H1 (cell line): ENCODE measurements at regions not wholly inside any gene's neighbourhood (a gene's known extent, or its start where the extent isn't known, plus 50 kb on each side); places are given as distances from the start of the nearest gene placed in this dataset.

Experiments used
- CTCF ChIA-PET: fragments of 300-600 bp; sonication (Branson Sonifier 250); formaldehyde crosslinking; loops from one replicate; lab custom pipeline; 2021; ENCODE audit not compliant: partially characterized antibody; lab: Charles Lee
- POLR2A ChIA-PET: fragments of 300-600 bp; sonication (Branson Sonifier 250); formaldehyde crosslinking; loops from one replicate; lab custom pipeline; 2021; ENCODE audit warnings: inconsistent platforms; ENCODE audit not compliant: partially characterized antibody; lab: Charles Lee
- DNase-seq, 2 experiments: peaks; one replicate each; pipeline versions ENCODE4 v3.0.0 to v3.0.0-alpha.2; 2010 to 2022; ENCODE audit warnings: low spot score in 2 of 2, low read depth in 1 of 2, mixed read lengths in 1 of 2
- FAIRE-seq: peaks from 2 replicates; lab custom pipeline; 2011; peaks lifted over from hg19 to GRCh38; lab: Jason Lieb, UNC
- H2AFZ ChIP-seq: 2 replicates; pipeline ENCODE4 v1.8.1; 2012; ENCODE audit warnings: low read length, inconsistent platforms
- H2AK5ac ChIP-seq: 2 replicates; pipeline ENCODE4 v1.6.1; 2013; ENCODE audit warnings: low read depth, low read length
- H2BK120ac ChIP-seq: replicated peaks from 2 replicates; pipeline ENCODE3; 2013; ENCODE audit warnings: low read depth, low read length, inconsistent platforms
- H2BK12ac ChIP-seq: 2 replicates; pipeline ENCODE4 v1.6.1; 2013; ENCODE audit warnings: low read depth, low read length
- H2BK15ac ChIP-seq: 2 replicates; pipeline ENCODE4 v1.6.1; 2013; ENCODE audit warnings: low read length
- H2BK20ac ChIP-seq: 2 replicates; pipeline ENCODE4 v1.6.1; 2013; ENCODE audit warnings: low read length
- H2BK5ac ChIP-seq: 2 replicates; pipeline ENCODE4 v1.6.1; 2013; ENCODE audit warnings: low read depth, low read length
- H3K14ac ChIP-seq: 2 replicates; pipeline ENCODE4 v1.6.1; 2013; ENCODE audit warnings: inconsistent platforms; ENCODE audit not compliant: insufficient read length
- H3K18ac ChIP-seq: 2 replicates; pipeline ENCODE4 v1.6.1; 2013; ENCODE audit warnings: low read length; ENCODE audit errors: extremely low read depth
- H3K23ac ChIP-seq: 2 replicates; pipeline ENCODE4 v1.6.1; 2013; ENCODE audit warnings: inconsistent platforms; ENCODE audit not compliant: insufficient read length
- H3K23me2 ChIP-seq: 2 replicates; pipeline ENCODE4 v1.6.1; 2013; ENCODE audit warnings: low read depth, low read length
- H3K27ac ChIP-seq: 2 replicates; pipeline ENCODE4 v1.6.1; 2011; ENCODE audit warnings: low read depth, low read length, inconsistent platforms
- H3K27me3 ChIP-seq, 4 experiments: replicated peaks in 1 of 4; 1 replicate in 1 of 4; 2 replicates in 3 of 4; pipeline versions ENCODE4 v1.6.1 to v1.8.1; 2011 to 2013; ENCODE audit warnings: low read length in 3 of 4, mild to moderate bottlenecking in 3 of 4, inconsistent platforms in 2 of 4, mixed read lengths in 2 of 4, moderate library complexity in 1 of 4; ENCODE audit not compliant: control insufficient read depth in 3 of 4, insufficient read depth in 3 of 4; ENCODE audit errors: extremely low read depth in 1 of 4
- H3K36me3 ChIP-seq, 4 experiments: 2 replicates each; pipeline versions ENCODE4 v1.6.1 to v1.8.1; 2011 to 2013; ENCODE audit warnings: mild to moderate bottlenecking in 4 of 4, low read length in 3 of 4, moderate library complexity in 2 of 4, control low read depth in 1 of 4, inconsistent platforms in 1 of 4; ENCODE audit not compliant: insufficient read depth in 4 of 4, control insufficient read depth in 2 of 4
- H3K4ac ChIP-seq: replicated peaks from 2 replicates; pipeline ENCODE3; 2013; ENCODE audit warnings: low read length, low read depth, mixed read lengths, inconsistent platforms; ENCODE audit not compliant: insufficient read length
- H3K4me1 ChIP-seq, 4 experiments: replicated peaks in 1 of 4; 1 replicate in 1 of 4; 2 replicates in 3 of 4; pipeline versions ENCODE4 v1.6.1 to v1.8.1; 2011 to 2013; ENCODE audit warnings: low read length in 3 of 4, inconsistent platforms in 2 of 4, mixed read lengths in 1 of 4; ENCODE audit not compliant: insufficient read depth in 4 of 4, control insufficient read depth in 3 of 4
- H3K4me2 ChIP-seq, 2 experiments: 2 replicates each; pipeline versions ENCODE4 v1.6.1 to v1.8.1; 2011 to 2013; ENCODE audit warnings: low read depth in 2 of 2, low read length in 2 of 2, control low read depth in 1 of 2, inconsistent platforms in 1 of 2, mild to moderate bottlenecking in 1 of 2; ENCODE audit not compliant: insufficient read depth in 1 of 2
- H3K4me3 ChIP-seq, 4 experiments: fragments of 200-600, 300-600 bp in 1 of 4; sonication (generic), shearing (Covaris generic), sonication (Bioruptor Twin) in 1 of 4; 2 replicates each; pipeline versions ENCODE4 v1.5.1 to v1.8.1; 2011 to 2016; ENCODE audit warnings: low read length in 4 of 4, low read depth in 3 of 4, control low read depth in 2 of 4, inconsistent platforms in 2 of 4, mild to moderate bottlenecking in 2 of 4, mixed read lengths in 1 of 4, moderate library complexity in 1 of 4; ENCODE audit not compliant: insufficient read depth in 2 of 4; ENCODE audit errors: extremely low read depth in 1 of 4
- H3K56ac ChIP-seq: replicated peaks from 2 replicates; pipeline ENCODE3; 2013; ENCODE audit warnings: low read depth, mild to moderate bottlenecking, mixed read lengths, low read length, inconsistent platforms; ENCODE audit not compliant: insufficient read length
- H3K79me1 ChIP-seq: 2 replicates; pipeline ENCODE4 v1.6.1; 2013; ENCODE audit warnings: low read depth, low read length, control low read depth
- H3K79me2 ChIP-seq, 2 experiments: 2 replicates each; pipeline versions ENCODE4 v1.6.1 to v1.8.1; 2012 to 2013; ENCODE audit warnings: low read length in 2 of 2, mild to moderate bottlenecking in 2 of 2, inconsistent platforms in 1 of 2; ENCODE audit not compliant: insufficient read depth in 2 of 2, control insufficient read depth in 1 of 2
- H3K9ac ChIP-seq, 4 experiments: replicated peaks in 1 of 4; 1 replicate in 1 of 4; 2 replicates in 3 of 4; pipeline versions ENCODE4 v1.6.1 to v1.8.1; 2011 to 2013; ENCODE audit warnings: low read depth in 3 of 4, low read length in 3 of 4, control low read depth in 2 of 4, mild to moderate bottlenecking in 2 of 4, moderate library complexity in 2 of 4, inconsistent platforms in 1 of 4; ENCODE audit errors: extremely low read depth in 1 of 4
- H3K9me3 ChIP-seq, 2 experiments: 2 replicates each; pipeline versions ENCODE4 v1.6.1 to v1.8.1; 2012 to 2013; ENCODE audit warnings: mild to moderate bottlenecking in 2 of 2, moderate library complexity in 2 of 2, control low read depth in 1 of 2, inconsistent platforms in 1 of 2, low read depth in 1 of 2, low read length in 1 of 2, mixed read lengths in 1 of 2; ENCODE audit not compliant: insufficient read depth in 2 of 2
- H4K20me1 ChIP-seq, 2 experiments: replicated peaks in 1 of 2; 2 replicates each; pipeline versions ENCODE3 to v1.8.1; 2011 to 2013; ENCODE audit warnings: inconsistent platforms in 2 of 2, low read length in 2 of 2, mild to moderate bottlenecking in 1 of 2; ENCODE audit not compliant: insufficient read depth in 2 of 2, control insufficient read depth in 1 of 2
- H4K5ac ChIP-seq: 2 replicates; pipeline ENCODE4 v1.6.1; 2013; ENCODE audit warnings: low read length, low read depth, mixed read lengths, inconsistent platforms; ENCODE audit not compliant: insufficient read length
- H4K8ac ChIP-seq: 2 replicates; pipeline ENCODE4 v1.8.0; 2013; ENCODE audit warnings: mild to moderate bottlenecking, moderate library complexity, low read length, inconsistent platforms; ENCODE audit not compliant: insufficient read depth; ENCODE audit errors: extremely low read depth
- H4K91ac ChIP-seq: replicated peaks from 2 replicates; pipeline ENCODE3; 2013; ENCODE audit warnings: low read length, mixed read lengths, inconsistent platforms; ENCODE audit not compliant: insufficient read length
- ATF2 ChIP-seq: IDR thresholded peaks from 2 replicates; pipeline ENCODE4 v1.6.1; 2012; ENCODE audit warnings: low read length, inconsistent platforms
- BCL11A ChIP-seq, 2 experiments: IDR thresholded peaks; one replicate each; pipeline ENCODE4 v1.6.1; 2011; ENCODE audit warnings: low read depth in 2 of 2, low read length in 2 of 2, mild to moderate bottlenecking in 2 of 2
- CTCF ChIP-seq, 3 experiments: IDR thresholded peaks; 1 replicate in 2 of 3; 2 replicates in 1 of 3; pipeline versions ENCODE4 v1.5.1 to v1.6.1; 2011; ENCODE audit warnings: low read length in 3 of 3, mild to moderate bottlenecking in 3 of 3, inconsistent platforms in 2 of 3, low read depth in 1 of 3, moderate library complexity in 1 of 3; ENCODE audit not compliant: insufficient read depth in 1 of 3; ENCODE audit errors: control extremely low read depth in 1 of 3
- EGR1 ChIP-seq: IDR thresholded peaks from 2 replicates; pipeline ENCODE4 v1.6.1; 2011; ENCODE audit warnings: low read depth, low read length, borderline replicate concordance
- FOSL1 ChIP-seq: IDR thresholded peaks from 2 replicates; pipeline ENCODE4 v1.6.1; 2011; ENCODE audit warnings: mild to moderate bottlenecking, low read depth, low read length, moderate library complexity; ENCODE audit not compliant: insufficient read depth
- HDAC6 ChIP-seq: IDR thresholded peaks from one replicate; pipeline ENCODE4 v1.7.1; 2012; ENCODE audit warnings: low read depth, mild to moderate bottlenecking, inconsistent platforms, low read length, moderate library complexity
- RAD21 ChIP-seq, 2 experiments: IDR thresholded peaks in 1 of 2; conservative IDR thresholded peaks in 1 of 2; 2 replicates each; pipeline ENCODE4 v1.6.1; 2011; ENCODE audit warnings: low read depth in 2 of 2, low read length in 2 of 2, improper control_type of control experiment in 1 of 2, inconsistent platforms in 1 of 2, mild to moderate bottlenecking in 1 of 2, moderate library complexity in 1 of 2
- RBBP5 ChIP-seq: IDR thresholded peaks from 2 replicates; pipeline ENCODE4 v1.7.1; 2012; ENCODE audit warnings: low read depth, mild to moderate bottlenecking, inconsistent platforms, low read length, moderate library complexity, borderline replicate concordance
- SIX5 ChIP-seq: IDR thresholded peaks from 2 replicates; pipeline ENCODE4 v1.6.1; 2011; ENCODE audit warnings: mild to moderate bottlenecking, low read depth, low read length
- SUZ12 ChIP-seq: fragments of 200-600 bp; sonication (generic); IDR thresholded peaks from 2 replicates; pipeline ENCODE4 v1.6.1; 2012; ENCODE audit warnings: mild to moderate bottlenecking, inconsistent platforms, low read length, moderate library complexity, mixed read lengths

GRCh38 chr13:65090186-65090585 is 2139.9 kb downstream of the PCDH9 start:
- Histone ChIP-seq H4K5ac (no peak overlapping the region), H3K27ac (no peak overlapping the region), H3K79me1 (no peaks in the 10 kb centered on the region), H2BK12ac (no peak overlapping the region), H2BK15ac (no peak overlapping the region), H3K23me2 (no peaks in the 10 kb centered on the region)
- CTCF ChIA-PET = no interaction called here
- TF ChIP-seq SUZ12 (no peak), ATF2 (no peak), FOSL1 (no peak), BCL11A (IDR thresholded peaks at IDR 0.05; ENCODE audit: low read depth in 2 of 2, low read length in 2 of 2) (no peak), SIX5 (no peak), CTCF (IDR thresholded peaks at IDR 0.05; ENCODE audit: control extremely low read depth in 1 of 3, insufficient read depth in 1 of 3, low read depth in 1 of 3, low read length in 3 of 3) (no peak), EGR1 (no peak), RBBP5 (no peak), HDAC6 (no peak), RAD21 (IDR thresholded peaks at IDR 0.05 in 1 of 2, conservative IDR thresholded peaks at IDR 0.05 in 1 of 2; ENCODE audit: low read depth in 2 of 2, low read length in 2 of 2) (no peak)
- TF ChIP-seq, all 59 proteins: peak for 0
- Histone ChIP-seq H2BK20ac (no peak overlapping the region), H3K27me3 (peaks cover 0 to 1% (median 0%) of the 10 kb centered on the region in 4 experiments; a peak in 1 of 7 replicates), H2AK5ac (no peak overlapping the region), H2BK5ac (no peak overlapping the region), H3K23ac (no peak overlapping the region), H3K9ac (no peak overlapping the region), H4K91ac (no peak overlapping the region), H4K20me1 (no peaks in the 10 kb centered on the region), H3K79me2 (no peaks in the 10 kb centered on the region), H3K4me1 (no peaks in the 10 kb centered on the region), H4K8ac (no peak overlapping the region), H3K14ac (no peak overlapping the region), H3K4me2 (no peak overlapping the region), H3K56ac (no peak overlapping the region), H2BK120ac (no peak overlapping the region), H3K18ac (no peak overlapping the region), H3K9me3 (no peaks in the 10 kb centered on the region; a peak in 1 of 4 replicates), H3K36me3 (no peaks in the 10 kb centered on the region), H2AFZ (no peak overlapping the region), H3K4ac (no peak overlapping the region), H3K4me3 (no peak overlapping the region)
- FAIRE-seq (no peak), DNase-seq (no peak)
- POLR2A ChIA-PET = no interaction called here
